Caco-2 (cell line): ENCODE measurements at regions not wholly inside any gene's neighbourhood (a gene's known extent, or its start where the extent isn't known, plus 50 kb on each side); places are given as distances from the start of the nearest gene placed in this dataset.

ENCODE experiments used
- BruUV-seq: library from RNA; stranded (reverse); fragments of 400-500 nt; replicated peaks from 2 replicates; lab custom pipeline; 2021; lab: Mats Ljungman, UMichigan
- CTCF ChIA-PET: fragments of 300-600 bp; sonication (Branson Sonifier 250); formaldehyde crosslinking; loops from one replicate; lab custom pipeline; 2022; ENCODE audit warnings: antibody characterized with exemption; lab: Charles Lee
- POLR2A ChIA-PET: fragments of 300-600 bp; sonication (Branson Sonifier 250); formaldehyde crosslinking; loops from one replicate; lab custom pipeline; 2022; ENCODE audit warnings: antibody characterized with exemption; lab: Charles Lee
- DNase-seq, 2 experiments: peaks; one replicate each; pipeline versions ENCODE4 v3.0.0 to v3.0.0-alpha.2; 2020 to 2022
- H3K27me3 ChIP-seq: replicated peaks from 2 replicates; pipeline ENCODE4 v1.6.0; 2011; ENCODE audit warnings: low read length; ENCODE audit not compliant: control insufficient read depth, insufficient read depth
- H3K36me3 ChIP-seq: 2 replicates; pipeline ENCODE4 v1.5.1; 2011; ENCODE audit warnings: low read length; ENCODE audit not compliant: control insufficient read depth, insufficient read depth
- H3K4me1 ChIP-seq: fragments of 250-450 bp; sonication (Bioruptor Pico); 2 replicates; pipeline ENCODE4 v1.5.1; 2020; ENCODE audit warnings: mild to moderate bottlenecking
- H3K4me3 ChIP-seq: 2 replicates; pipeline ENCODE4 v1.5.1; 2011; ENCODE audit warnings: low read depth, mild to moderate bottlenecking, control low read depth, low read length
- H3K9me3 ChIP-seq: fragments of 250-450 bp; sonication (Bioruptor Pico); 2 replicates; pipeline ENCODE4 v1.5.1; 2020; ENCODE audit warnings: mild to moderate bottlenecking, moderate library complexity
- H3K27ac Mint-ChIP-seq: one replicate; pipeline ENCODE4 v1.8.0; 2022; ENCODE audit warnings: mixed read lengths; ENCODE audit not compliant: unreplicated experiment
- H3K27me3 Mint-ChIP-seq: one replicate; pipeline ENCODE4 v1.8.0; 2022; ENCODE audit warnings: mixed read lengths; ENCODE audit not compliant: insufficient read depth, unreplicated experiment
- H3K36me3 Mint-ChIP-seq: one replicate; pipeline ENCODE4 v1.8.0; 2022; ENCODE audit warnings: mild to moderate bottlenecking, mixed read lengths; ENCODE audit not compliant: insufficient read depth, unreplicated experiment
- H3K4me1 Mint-ChIP-seq: one replicate; pipeline ENCODE4 v1.8.0; 2022; ENCODE audit warnings: low read depth, mixed read lengths; ENCODE audit not compliant: unreplicated experiment
- H3K4me3 Mint-ChIP-seq: one replicate; pipeline ENCODE4 v1.8.0; 2022; ENCODE audit warnings: mild to moderate bottlenecking, moderate library complexity, mixed read lengths; ENCODE audit not compliant: unreplicated experiment
- H3K9me3 Mint-ChIP-seq: one replicate; pipeline ENCODE4 v1.8.0; 2022; ENCODE audit warnings: mixed read lengths; ENCODE audit not compliant: unreplicated experiment
- CTCF ChIP-seq, 2 experiments: fragments of 200-600 bp in 1 of 2; IDR thresholded peaks; 1 replicate in 1 of 2; 2 replicates in 1 of 2; pipeline versions ENCODE4 v1.5.1 to v1.8.0; 2011 to 2022; ENCODE audit warnings: antibody characterized with exemption in 1 of 2, control low read depth in 1 of 2, inconsistent platforms in 1 of 2, low read depth in 1 of 2, low read length in 1 of 2, mild to moderate bottlenecking in 1 of 2, moderate library complexity in 1 of 2; ENCODE audit not compliant: insufficient read depth in 1 of 2, severe bottlenecking in 1 of 2, unreplicated experiment in 1 of 2
- intact Hi-C: fragments of 100-400 bp; cut with micrococcal nuclease; formaldehyde crosslinking; loops from one replicate; pipeline ENCODE4 v1.10.0; 2022; ENCODE audit not compliant: unreplicated experiment

- no peak overlapping the region for H3K27ac Mint-ChIP-seq
- peaks cover 2% of the 10 kb centered on the region for H3K9me3 Mint-ChIP-seq
- Histone ChIP-seq H3K4me1 (no peaks in the 10 kb centered on the region), H3K27me3 (no peaks in the 10 kb centered on the region), H3K4me3 (no peak overlapping the region), H3K9me3 (no peaks in the 10 kb centered on the region; the same call in 1 of the 2 replicates), H3K36me3 (no peaks in the 10 kb centered on the region)
- ChIA-PET POLR2A (no interaction called here), CTCF (no interaction called here)
- no peaks in the 10 kb centered on the region for H3K4me1 Mint-ChIP-seq
- TF ChIP-seq CTCF (IDR thresholded peaks at IDR 0.05; ENCODE audit: insufficient read depth in 1 of 2, low read depth in 1 of 2, low read length in 1 of 2, severe bottlenecking in 1 of 2, unreplicated experiment in 1 of 2), result no peak
- no TSS peak for BruUV-seq
- intact Hi-C loops, result no loop called here
- DNase-seq, result no peak
- no peak overlapping the region for H3K4me3 Mint-ChIP-seq
- H3K27me3 Mint-ChIP-seq, result no peaks in the 10 kb centered on the region
- no peaks in the 10 kb centered on the region for H3K36me3 Mint-ChIP-seq
Measured at GRCh38 chr5:143730112-143730801, 81.7 kb upstream of the HMHB1 start.

GRCh38 chr5:143729334-143729946, 82.5 kb upstream of the HMHB1 start:
- TF ChIP-seq CTCF (IDR thresholded peaks at IDR 0.05; ENCODE audit: insufficient read depth in 1 of 2, low read depth in 1 of 2, low read length in 1 of 2, severe bottlenecking in 1 of 2, unreplicated experiment in 1 of 2), result no peak
- Mint-ChIP-seq H3K4me3 (no peak overlapping the region), H3K27me3 (no peaks in the 10 kb centered on the region), H3K4me1 (no peaks in the 10 kb centered on the region), H3K9me3 (peaks cover 10% of the 10 kb centered on the region), H3K36me3 (no peaks in the 10 kb centered on the region), H3K27ac (no peak overlapping the region)
- ChIA-PET POLR2A (no interaction called here), CTCF (no interaction called here)
- DNase-seq, result no peak
- intact Hi-C loops, result no loop called here
- no peaks in the 10 kb centered on the region for H3K27me3 ChIP-seq
- H3K4me1 ChIP-seq, result no peaks in the 10 kb centered on the region
- no peaks in the 10 kb centered on the region for H3K36me3 ChIP-seq
- no TSS peak for BruUV-seq
- H3K4me3 ChIP-seq, result no peak overlapping the region
- no peaks in the 10 kb centered on the region; the same call in 1 of the 2 replicates for H3K9me3 ChIP-seq

- no peak for DNase-seq
- H3K9me3 Mint-ChIP-seq, result peaks cover 20% of the 10 kb centered on the region
- intact Hi-C loops, result no loop called here
- H3K27ac Mint-ChIP-seq, result no peak overlapping the region
- no TSS peak for BruUV-seq
- H3K4me1 ChIP-seq, result no peaks in the 10 kb centered on the region
- H3K9me3 ChIP-seq, result no peaks in the 10 kb centered on the region; the same call in 1 of the 2 replicates
- H3K36me3 Mint-ChIP-seq, result no peaks in the 10 kb centered on the region
- POLR2A ChIA-PET, result no interaction called here
- H3K4me3 ChIP-seq, result no peak overlapping the region
- CTCF ChIA-PET, result no interaction called here
- no peaks in the 10 kb centered on the region for H3K36me3 ChIP-seq
- no peaks in the 10 kb centered on the region for H3K27me3 ChIP-seq
- no peak overlapping the region for H3K4me3 Mint-ChIP-seq
- H3K27me3 Mint-ChIP-seq, result no peaks in the 10 kb centered on the region
- no peaks in the 10 kb centered on the region for H3K4me1 Mint-ChIP-seq
- no peak for TF ChIP-seq CTCF (IDR thresholded peaks at IDR 0.05; ENCODE audit: insufficient read depth in 1 of 2, low read depth in 1 of 2, low read length in 1 of 2, severe bottlenecking in 1 of 2, unreplicated experiment in 1 of 2)
Measured at GRCh38 chr5:143723159-143723558, 88.8 kb upstream of the HMHB1 start.
